WTC11 (cell line): ENCODE measurements at regions not wholly inside any gene's neighbourhood (a gene's known extent, or its start where the extent isn't known, plus 50 kb on each side); places are given as distances from the start of the nearest gene placed in this dataset.

Experiments used
- ATAC-seq: fragments of 200-7000 bp; cut with Tn5 transposase; 2 replicates; pipeline ENCODE4 v1.10.0; 2021; ENCODE audit warnings: mild to moderate bottlenecking, moderate library complexity
- CTCF ChIA-PET: fragments of 300-600 bp; sonication (Branson Sonifier 250); formaldehyde crosslinking; loops from one replicate; lab custom pipeline; 2021; ENCODE audit warnings: antibody characterized with exemption; lab: Charles Lee
- POLR2A ChIA-PET: fragments of 350-600 bp; sonication (Branson Sonifier 250); formaldehyde crosslinking; loops from one replicate; lab custom pipeline; 2021; ENCODE audit warnings: antibody characterized with exemption; lab: Charles Lee
- DNase-seq: peaks from one replicate; pipeline ENCODE4 v3.0.0; 2021; ENCODE audit warnings: low spot score
- H3K27ac Mint-ChIP-seq: 2 replicates; pipeline ENCODE4 v1.8.0; 2021; ENCODE audit warnings: mixed read lengths
- H3K27me3 Mint-ChIP-seq: 2 replicates; pipeline ENCODE4 v1.8.0; 2021; ENCODE audit warnings: low read depth, mild to moderate bottlenecking, moderate library complexity, mixed read lengths
- H3K36me3 Mint-ChIP-seq: 2 replicates; pipeline ENCODE4 v1.8.0; 2021; ENCODE audit warnings: mixed read lengths
- H3K4me1 Mint-ChIP-seq: 2 replicates; pipeline ENCODE4 v1.8.0; 2022; ENCODE audit warnings: mixed read lengths
- H3K4me3 Mint-ChIP-seq: 2 replicates; pipeline ENCODE4 v1.8.0; 2021; ENCODE audit warnings: mild to moderate bottlenecking, moderate library complexity, mixed read lengths
- H3K9me3 Mint-ChIP-seq: 2 replicates; pipeline ENCODE4 v1.8.0; 2021; ENCODE audit warnings: mixed read lengths
- CBFB ChIP-seq: sonication (generic); formaldehyde crosslinking; IDR thresholded peaks from 2 replicates; pipeline ENCODE4 v1.8.1; 2022; ENCODE audit warnings: mild to moderate bottlenecking, low read depth, missing genetic modification reagents
- FOXJ3 ChIP-seq: sonication (generic); formaldehyde crosslinking; IDR thresholded peaks from 2 replicates; pipeline ENCODE4 v1.9.0; 2021; ENCODE audit warnings: missing genetic modification reagents, mild to moderate bottlenecking, borderline replicate concordance
- KAT7 ChIP-seq: sonication (generic); formaldehyde crosslinking; IDR thresholded peaks from 2 replicates; pipeline ENCODE4 v1.8.1; 2023; ENCODE audit warnings: missing genetic modification reagents, mild to moderate bottlenecking, borderline replicate concordance
- PRRX2 ChIP-seq: fragments of 250-450 bp; sonication (Bioruptor Pico); IDR thresholded peaks from 2 replicates; pipeline ENCODE4 v1.8.0; 2021; ENCODE audit warnings: mild to moderate bottlenecking
- SMAD4 ChIP-seq: sonication (generic); formaldehyde crosslinking; IDR thresholded peaks from 2 replicates; pipeline ENCODE4 v1.8.0; 2022; ENCODE audit warnings: mild to moderate bottlenecking, missing genetic modification reagents
- ZNF317 ChIP-seq: sonication (generic); formaldehyde crosslinking; IDR thresholded peaks from 2 replicates; pipeline ENCODE4 v1.8.1; 2023; ENCODE audit warnings: low read depth, mild to moderate bottlenecking, moderate library complexity, missing genetic modification reagents, borderline replicate concordance
- ZNF416 ChIP-seq: fragments of 250-450 bp; sonication (Bioruptor Pico); IDR thresholded peaks from 2 replicates; pipeline ENCODE4 v1.9.0; 2021; ENCODE audit warnings: mild to moderate bottlenecking, inconsistent platforms
- TF ChIP-seq, protein P1 (sequence below): sonication (generic); formaldehyde crosslinking; IDR thresholded peaks from 2 replicates; pipeline ENCODE4 v1.8.1; 2023; ENCODE audit warnings: mild to moderate bottlenecking, missing genetic modification reagents, moderate library complexity
- TF ChIP-seq, protein P2 (sequence below): sonication (generic); formaldehyde crosslinking; IDR thresholded peaks from 2 replicates; pipeline ENCODE4 v1.8.1; 2022; ENCODE audit warnings: low read depth, mild to moderate bottlenecking, moderate library complexity, missing genetic modification reagents, borderline replicate concordance
- TF ChIP-seq, protein P3 (sequence below): sonication (generic); formaldehyde crosslinking; IDR thresholded peaks from 2 replicates; pipeline ENCODE4 v1.8.1; 2023; ENCODE audit warnings: mild to moderate bottlenecking, missing genetic modification reagents
- TF ChIP-seq, protein P4 (sequence below): sonication (generic); formaldehyde crosslinking; IDR thresholded peaks from 2 replicates; pipeline ENCODE4 v1.8.0; 2023; ENCODE audit warnings: missing genetic modification reagents
- TF ChIP-seq, protein P5 (sequence below): sonication (generic); formaldehyde crosslinking; IDR thresholded peaks from 2 replicates; pipeline ENCODE4 v1.8.1; 2022; ENCODE audit warnings: mild to moderate bottlenecking, moderate library complexity, missing genetic modification reagents
- TF ChIP-seq, protein P6 (sequence below): fragments of 250-450 bp; sonication (Bioruptor Pico); IDR thresholded peaks from 2 replicates; pipeline ENCODE4 v1.9.0; 2021; ENCODE audit warnings: mild to moderate bottlenecking, borderline replicate concordance
- TF ChIP-seq, protein P7 (sequence below): fragments of 250-450 bp; sonication (Bioruptor Pico); IDR thresholded peaks from 2 replicates; pipeline ENCODE4 v2.1.2; 2022; ENCODE audit warnings: mild to moderate bottlenecking, moderate library complexity
- TF ChIP-seq, protein P8 (sequence below): fragments of 250-450 bp; sonication (Bioruptor Pico); IDR thresholded peaks from 2 replicates; pipeline ENCODE4 v1.9.0; 2021; ENCODE audit warnings: moderate library complexity, mild to moderate bottlenecking, inconsistent platforms, borderline replicate concordance
- TF ChIP-seq, protein P9 (sequence below): sonication (generic); formaldehyde crosslinking; IDR thresholded peaks from 2 replicates; pipeline ENCODE4 v1.8.0; 2022; ENCODE audit warnings: mild to moderate bottlenecking, missing genetic modification reagents
- TF ChIP-seq, protein P10 (sequence below): fragments of 250-450 bp; sonication (Bioruptor Pico); conservative IDR thresholded peaks from 2 replicates; pipeline ENCODE4 v1.9.0; 2021; ENCODE audit warnings: mild to moderate bottlenecking

DNA sequence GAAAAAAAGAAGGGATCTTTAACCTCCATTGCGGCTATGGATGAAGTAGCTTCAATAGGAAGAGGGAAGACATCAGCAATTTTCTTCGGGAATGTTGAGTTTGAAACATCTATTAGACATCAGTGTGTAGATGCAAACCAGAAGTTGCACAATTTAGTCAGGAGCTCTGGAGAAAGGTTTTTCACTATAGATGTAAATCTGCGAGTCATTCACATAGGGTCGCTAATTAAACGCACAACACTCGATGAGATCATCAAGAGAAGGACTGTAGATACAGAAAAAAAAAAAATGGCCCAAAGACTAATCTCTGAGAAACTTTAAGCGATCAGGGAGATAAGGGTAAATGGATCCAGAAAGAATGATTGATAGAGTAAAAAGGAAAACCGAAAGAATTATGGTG, 61.7 kb upstream of the TES start:
- DNase-seq, result no peak
- TF ChIP-seq, protein P1, sequence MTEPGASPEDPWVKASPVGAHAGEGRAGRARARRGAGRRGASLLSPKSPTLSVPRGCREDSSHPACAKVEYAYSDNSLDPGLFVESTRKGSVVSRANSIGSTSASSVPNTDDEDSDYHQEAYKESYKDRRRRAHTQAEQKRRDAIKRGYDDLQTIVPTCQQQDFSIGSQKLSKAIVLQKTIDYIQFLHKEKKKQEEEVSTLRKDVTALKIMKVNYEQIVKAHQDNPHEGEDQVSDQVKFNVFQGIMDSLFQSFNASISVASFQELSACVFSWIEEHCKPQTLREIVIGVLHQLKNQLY, result no peak
- TF ChIP-seq, protein P2, sequence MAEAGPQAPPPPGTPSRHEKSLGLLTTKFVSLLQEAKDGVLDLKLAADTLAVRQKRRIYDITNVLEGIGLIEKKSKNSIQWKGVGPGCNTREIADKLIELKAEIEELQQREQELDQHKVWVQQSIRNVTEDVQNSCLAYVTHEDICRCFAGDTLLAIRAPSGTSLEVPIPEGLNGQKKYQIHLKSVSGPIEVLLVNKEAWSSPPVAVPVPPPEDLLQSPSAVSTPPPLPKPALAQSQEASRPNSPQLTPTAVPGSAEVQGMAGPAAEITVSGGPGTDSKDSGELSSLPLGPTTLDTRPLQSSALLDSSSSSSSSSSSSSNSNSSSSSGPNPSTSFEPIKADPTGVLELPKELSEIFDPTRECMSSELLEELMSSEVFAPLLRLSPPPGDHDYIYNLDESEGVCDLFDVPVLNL (CRISPR knock-in tag), result no peak
- TF ChIP-seq, protein P3, sequence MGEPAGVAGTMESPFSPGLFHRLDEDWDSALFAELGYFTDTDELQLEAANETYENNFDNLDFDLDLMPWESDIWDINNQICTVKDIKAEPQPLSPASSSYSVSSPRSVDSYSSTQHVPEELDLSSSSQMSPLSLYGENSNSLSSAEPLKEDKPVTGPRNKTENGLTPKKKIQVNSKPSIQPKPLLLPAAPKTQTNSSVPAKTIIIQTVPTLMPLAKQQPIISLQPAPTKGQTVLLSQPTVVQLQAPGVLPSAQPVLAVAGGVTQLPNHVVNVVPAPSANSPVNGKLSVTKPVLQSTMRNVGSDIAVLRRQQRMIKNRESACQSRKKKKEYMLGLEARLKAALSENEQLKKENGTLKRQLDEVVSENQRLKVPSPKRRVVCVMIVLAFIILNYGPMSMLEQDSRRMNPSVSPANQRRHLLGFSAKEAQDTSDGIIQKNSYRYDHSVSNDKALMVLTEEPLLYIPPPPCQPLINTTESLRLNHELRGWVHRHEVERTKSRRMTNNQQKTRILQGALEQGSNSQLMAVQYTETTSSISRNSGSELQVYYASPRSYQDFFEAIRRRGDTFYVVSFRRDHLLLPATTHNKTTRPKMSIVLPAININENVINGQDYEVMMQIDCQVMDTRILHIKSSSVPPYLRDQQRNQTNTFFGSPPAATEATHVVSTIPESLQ, result no peak
- TF ChIP-seq, protein P4, sequence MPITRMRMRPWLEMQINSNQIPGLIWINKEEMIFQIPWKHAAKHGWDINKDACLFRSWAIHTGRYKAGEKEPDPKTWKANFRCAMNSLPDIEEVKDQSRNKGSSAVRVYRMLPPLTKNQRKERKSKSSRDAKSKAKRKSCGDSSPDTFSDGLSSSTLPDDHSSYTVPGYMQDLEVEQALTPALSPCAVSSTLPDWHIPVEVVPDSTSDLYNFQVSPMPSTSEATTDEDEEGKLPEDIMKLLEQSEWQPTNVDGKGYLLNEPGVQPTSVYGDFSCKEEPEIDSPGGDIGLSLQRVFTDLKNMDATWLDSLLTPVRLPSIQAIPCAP (CRISPR knock-in tag), result no peak
- TF ChIP-seq, protein P5, sequence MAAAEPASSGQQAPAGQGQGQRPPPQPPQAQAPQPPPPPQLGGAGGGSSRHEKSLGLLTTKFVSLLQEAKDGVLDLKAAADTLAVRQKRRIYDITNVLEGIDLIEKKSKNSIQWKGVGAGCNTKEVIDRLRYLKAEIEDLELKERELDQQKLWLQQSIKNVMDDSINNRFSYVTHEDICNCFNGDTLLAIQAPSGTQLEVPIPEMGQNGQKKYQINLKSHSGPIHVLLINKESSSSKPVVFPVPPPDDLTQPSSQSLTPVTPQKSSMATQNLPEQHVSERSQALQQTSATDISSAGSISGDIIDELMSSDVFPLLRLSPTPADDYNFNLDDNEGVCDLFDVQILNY, result no peak
- no peak for TF ChIP-seq KAT7
- no peak for TF ChIP-seq ZNF317 (CRISPR knock-in tag)
- TF ChIP-seq PRRX2 (CRISPR knock-in tag), result no peak
- TF ChIP-seq, protein P6, sequence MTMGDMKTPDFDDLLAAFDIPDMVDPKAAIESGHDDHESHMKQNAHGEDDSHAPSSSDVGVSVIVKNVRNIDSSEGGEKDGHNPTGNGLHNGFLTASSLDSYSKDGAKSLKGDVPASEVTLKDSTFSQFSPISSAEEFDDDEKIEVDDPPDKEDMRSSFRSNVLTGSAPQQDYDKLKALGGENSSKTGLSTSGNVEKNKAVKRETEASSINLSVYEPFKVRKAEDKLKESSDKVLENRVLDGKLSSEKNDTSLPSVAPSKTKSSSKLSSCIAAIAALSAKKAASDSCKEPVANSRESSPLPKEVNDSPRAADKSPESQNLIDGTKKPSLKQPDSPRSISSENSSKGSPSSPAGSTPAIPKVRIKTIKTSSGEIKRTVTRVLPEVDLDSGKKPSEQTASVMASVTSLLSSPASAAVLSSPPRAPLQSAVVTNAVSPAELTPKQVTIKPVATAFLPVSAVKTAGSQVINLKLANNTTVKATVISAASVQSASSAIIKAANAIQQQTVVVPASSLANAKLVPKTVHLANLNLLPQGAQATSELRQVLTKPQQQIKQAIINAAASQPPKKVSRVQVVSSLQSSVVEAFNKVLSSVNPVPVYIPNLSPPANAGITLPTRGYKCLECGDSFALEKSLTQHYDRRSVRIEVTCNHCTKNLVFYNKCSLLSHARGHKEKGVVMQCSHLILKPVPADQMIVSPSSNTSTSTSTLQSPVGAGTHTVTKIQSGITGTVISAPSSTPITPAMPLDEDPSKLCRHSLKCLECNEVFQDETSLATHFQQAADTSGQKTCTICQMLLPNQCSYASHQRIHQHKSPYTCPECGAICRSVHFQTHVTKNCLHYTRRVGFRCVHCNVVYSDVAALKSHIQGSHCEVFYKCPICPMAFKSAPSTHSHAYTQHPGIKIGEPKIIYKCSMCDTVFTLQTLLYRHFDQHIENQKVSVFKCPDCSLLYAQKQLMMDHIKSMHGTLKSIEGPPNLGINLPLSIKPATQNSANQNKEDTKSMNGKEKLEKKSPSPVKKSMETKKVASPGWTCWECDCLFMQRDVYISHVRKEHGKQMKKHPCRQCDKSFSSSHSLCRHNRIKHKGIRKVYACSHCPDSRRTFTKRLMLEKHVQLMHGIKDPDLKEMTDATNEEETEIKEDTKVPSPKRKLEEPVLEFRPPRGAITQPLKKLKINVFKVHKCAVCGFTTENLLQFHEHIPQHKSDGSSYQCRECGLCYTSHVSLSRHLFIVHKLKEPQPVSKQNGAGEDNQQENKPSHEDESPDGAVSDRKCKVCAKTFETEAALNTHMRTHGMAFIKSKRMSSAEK (CRISPR knock-in tag), result no peak
- TF ChIP-seq FOXJ3 (CRISPR knock-in tag), result no peak
- TF ChIP-seq SMAD4 (CRISPR knock-in tag), result no peak
- Mint-ChIP-seq H3K4me3 (no peak overlapping the region), H3K27me3 (no peaks in the 10 kb centered on the region), H3K36me3 (no peaks in the 10 kb centered on the region), H3K27ac (no peak overlapping the region), H3K4me1 (no peaks in the 10 kb centered on the region; the same call in 1 of the 2 replicates), H3K9me3 (no peaks in the 10 kb centered on the region)
- ChIA-PET POLR2A (no interaction called here), CTCF (no interaction called here)
- no peak for ATAC-seq

DNA sequence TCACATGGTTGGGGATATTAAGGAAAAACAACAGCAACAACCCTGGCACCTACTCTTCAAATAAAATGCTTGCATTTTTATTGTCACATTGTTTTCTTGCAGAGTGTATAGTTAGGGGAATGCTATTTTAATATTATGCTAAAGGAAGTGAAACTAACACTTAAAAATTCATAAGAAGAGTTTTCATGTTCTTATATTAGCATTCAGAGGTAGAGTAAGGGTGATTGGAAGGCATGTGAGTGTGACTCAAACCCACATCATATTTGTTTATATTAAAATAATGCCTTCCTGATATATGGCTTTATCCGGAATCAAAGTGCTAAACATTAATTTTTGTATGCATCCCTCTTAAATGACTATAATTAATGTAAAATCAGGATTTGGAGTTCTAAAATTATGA, 59.8 kb upstream of the TES start:
- ATAC-seq (no peak), DNase-seq (no peak)
- H3K27me3 Mint-ChIP-seq, result no peaks in the 10 kb centered on the region
- H3K9me3 Mint-ChIP-seq, result no peaks in the 10 kb centered on the region
- H3K4me3 Mint-ChIP-seq, result no peak overlapping the region
- CTCF ChIA-PET, result no interaction called here
- no peaks in the 10 kb centered on the region for H3K36me3 Mint-ChIP-seq
- POLR2A ChIA-PET, result no interaction called here
- no peak overlapping the region for H3K27ac Mint-ChIP-seq
- peaks cover 4% of the 10 kb centered on the region; the same call in 1 of the 2 replicates for H3K4me1 Mint-ChIP-seq
- TF ChIP-seq, protein P7, sequence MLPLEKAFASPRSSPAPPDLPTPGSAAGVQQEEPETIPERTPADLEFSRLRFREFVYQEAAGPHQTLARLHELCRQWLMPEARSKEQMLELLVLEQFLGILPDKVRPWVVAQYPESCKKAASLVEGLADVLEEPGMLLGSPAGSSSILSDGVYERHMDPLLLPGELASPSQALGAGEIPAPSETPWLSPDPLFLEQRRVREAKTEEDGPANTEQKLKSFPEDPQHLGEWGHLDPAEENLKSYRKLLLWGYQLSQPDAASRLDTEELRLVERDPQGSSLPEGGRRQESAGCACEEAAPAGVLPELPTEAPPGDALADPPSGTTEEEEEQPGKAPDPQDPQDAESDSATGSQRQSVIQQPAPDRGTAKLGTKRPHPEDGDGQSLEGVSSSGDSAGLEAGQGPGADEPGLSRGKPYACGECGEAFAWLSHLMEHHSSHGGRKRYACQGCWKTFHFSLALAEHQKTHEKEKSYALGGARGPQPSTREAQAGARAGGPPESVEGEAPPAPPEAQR, result no peak
- TF ChIP-seq FOXJ3 (CRISPR knock-in tag) (no peak), ZNF416 (CRISPR knock-in tag) (no peak), CBFB (no peak)
- TF ChIP-seq, protein P8, sequence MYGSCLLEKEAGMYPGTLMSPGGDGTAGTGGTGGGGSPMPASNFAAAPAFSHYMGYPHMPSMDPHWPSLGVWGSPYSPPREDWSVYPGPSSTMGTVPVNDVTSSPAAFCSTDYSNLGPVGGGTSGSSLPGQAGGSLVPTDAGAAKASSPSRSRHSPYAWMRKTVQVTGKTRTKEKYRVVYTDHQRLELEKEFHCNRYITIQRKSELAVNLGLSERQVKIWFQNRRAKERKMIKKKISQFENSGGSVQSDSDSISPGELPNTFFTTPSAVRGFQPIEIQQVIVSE (CRISPR knock-in tag), result no peak
- TF ChIP-seq, protein P9, sequence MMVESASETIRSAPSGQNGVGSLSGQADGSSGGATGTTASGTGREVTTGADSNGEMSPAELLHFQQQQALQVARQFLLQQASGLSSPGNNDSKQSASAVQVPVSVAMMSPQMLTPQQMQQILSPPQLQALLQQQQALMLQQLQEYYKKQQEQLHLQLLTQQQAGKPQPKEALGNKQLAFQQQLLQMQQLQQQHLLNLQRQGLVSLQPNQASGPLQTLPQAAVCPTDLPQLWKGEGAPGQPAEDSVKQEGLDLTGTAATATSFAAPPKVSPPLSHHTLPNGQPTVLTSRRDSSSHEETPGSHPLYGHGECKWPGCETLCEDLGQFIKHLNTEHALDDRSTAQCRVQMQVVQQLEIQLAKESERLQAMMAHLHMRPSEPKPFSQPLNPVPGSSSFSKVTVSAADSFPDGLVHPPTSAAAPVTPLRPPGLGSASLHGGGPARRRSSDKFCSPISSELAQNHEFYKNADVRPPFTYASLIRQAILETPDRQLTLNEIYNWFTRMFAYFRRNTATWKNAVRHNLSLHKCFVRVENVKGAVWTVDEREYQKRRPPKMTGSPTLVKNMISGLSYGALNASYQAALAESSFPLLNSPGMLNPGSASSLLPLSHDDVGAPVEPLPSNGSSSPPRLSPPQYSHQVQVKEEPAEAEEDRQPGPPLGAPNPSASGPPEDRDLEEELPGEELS (CRISPR knock-in tag), result no peak
- TF ChIP-seq, protein P10, sequence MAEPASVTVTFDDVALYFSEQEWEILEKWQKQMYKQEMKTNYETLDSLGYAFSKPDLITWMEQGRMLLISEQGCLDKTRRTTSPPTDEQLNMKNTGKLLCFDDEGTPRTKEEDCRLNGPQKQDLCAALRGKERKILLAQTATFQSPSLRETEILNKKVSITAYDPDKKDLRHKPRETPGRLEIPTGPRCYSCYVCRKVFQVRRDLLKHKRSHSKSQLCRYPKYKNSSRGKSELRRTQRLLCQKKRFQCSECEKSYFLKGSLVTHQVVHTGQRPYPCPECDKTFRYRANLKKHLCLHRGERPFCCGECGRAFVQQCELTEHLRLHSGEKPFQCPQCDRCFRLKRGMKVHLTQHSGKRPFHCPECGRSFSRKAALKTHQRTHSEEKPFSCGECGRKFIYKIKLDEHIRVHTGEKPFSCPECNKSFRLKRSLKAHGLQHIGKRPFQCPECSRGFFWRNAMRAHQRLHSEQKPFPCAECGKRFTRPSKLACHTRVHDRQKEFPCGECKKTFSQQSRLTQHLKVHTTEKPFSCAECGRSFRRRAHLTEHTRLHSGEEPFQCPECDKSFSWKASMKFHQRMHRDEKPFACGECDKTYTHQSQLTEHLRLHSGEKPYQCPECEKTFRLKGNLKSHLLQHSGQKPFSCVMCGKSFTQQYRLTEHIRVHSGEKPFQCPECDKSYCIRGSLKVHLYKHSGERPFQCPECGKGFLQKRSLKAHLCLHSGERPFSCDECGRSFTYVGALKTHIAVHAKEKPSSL (CRISPR knock-in tag), result no peak
